Panc1 (cell line): ENCODE measurements at regions not wholly inside any gene's neighbourhood (a gene's known extent, or its start where the extent isn't known, plus 50 kb on each side); places are given as distances from the start of the nearest gene placed in this dataset.

Experiments used
- ATAC-seq: fragments of 200-7000 bp; cut with Tn5 transposase; 2 replicates; pipeline ENCODE4 v1.9.1; 2020; ENCODE audit warnings: mild to moderate bottlenecking, moderate library complexity
- BruUV-seq: library from RNA; stranded (reverse); fragments of 400-500 nt; replicated peaks from 2 replicates; lab custom pipeline; 2021; lab: Mats Ljungman, UMichigan
- CTCF ChIA-PET: fragments of 300-600 bp; sonication (Branson Sonifier 250); formaldehyde crosslinking; loops from one replicate; lab custom pipeline; 2022; ENCODE audit warnings: antibody characterized with exemption; lab: Charles Lee
- POLR2A ChIA-PET: fragments of 300-600 bp; sonication (Branson Sonifier 250); formaldehyde crosslinking; loops from one replicate; lab custom pipeline; 2022; ENCODE audit warnings: antibody characterized with exemption; lab: Charles Lee
- DNase-seq: peaks from one replicate; pipeline ENCODE4 v3.0.0-alpha.2; 2010; ENCODE audit warnings: low read depth, low spot score
- H3K27ac ChIP-seq: 2 replicates; pipeline ENCODE4 v1.5.1; 2011; ENCODE audit warnings: mild to moderate bottlenecking, low read length, inconsistent platforms
- H3K27me3 ChIP-seq: fragments of 200-500 bp; sonication (Bioruptor generic); 2 replicates; pipeline ENCODE4 v1.6.0; 2014; ENCODE audit warnings: low read length, inconsistent platforms; ENCODE audit not compliant: control insufficient read depth, insufficient read depth
- H3K36me3 ChIP-seq: fragments of 200-500 bp; sonication (Bioruptor generic); 2 replicates; pipeline ENCODE4 v1.5.1; 2014; ENCODE audit warnings: inconsistent platforms, mild to moderate bottlenecking, low read length, moderate library complexity; ENCODE audit not compliant: control insufficient read depth, insufficient read depth
- H3K4me1 ChIP-seq: 2 replicates; pipeline ENCODE4 v1.5.1; 2011; ENCODE audit warnings: inconsistent platforms, mild to moderate bottlenecking, low read length, moderate library complexity; ENCODE audit not compliant: control insufficient read depth, insufficient read depth
- H3K4me3 ChIP-seq, 2 experiments: 2 replicates each; pipeline ENCODE4 v1.5.1; 2011 to 2012; ENCODE audit warnings: low read depth in 2 of 2, low read length in 2 of 2, mild to moderate bottlenecking in 2 of 2, inconsistent platforms in 1 of 2, moderate library complexity in 1 of 2
- H3K9me3 ChIP-seq: fragments of 200-500 bp; sonication (Bioruptor generic); 2 replicates; pipeline ENCODE4 v1.5.1; 2014; ENCODE audit warnings: low read depth, mild to moderate bottlenecking, inconsistent platforms, low read length, moderate library complexity; ENCODE audit not compliant: control insufficient read depth, insufficient read depth
- POLR2AphosphoS5 ChIP-seq: IDR thresholded peaks from 2 replicates; pipeline ENCODE4 v1.6.1; 2012; ENCODE audit warnings: mild to moderate bottlenecking, low read depth, low read length, moderate library complexity
- SIN3A ChIP-seq: IDR thresholded peaks from 2 replicates; pipeline ENCODE4 v1.6.1; 2012; ENCODE audit warnings: low read depth, mild to moderate bottlenecking, low read length, moderate library complexity, borderline replicate concordance; ENCODE audit not compliant: insufficient read depth
- TCF7L2 ChIP-seq: IDR thresholded peaks from 2 replicates; pipeline ENCODE4 v1.6.1; 2011; ENCODE audit warnings: mild to moderate bottlenecking, low read depth, low read length, inconsistent platforms
- in situ Hi-C: cut with HindIII; loops from 2 replicates; pipeline ENCODE4 v1.10.0; 2016; ENCODE audit warnings: low sequenced_read_pairs, low pct_unique_long_range_greater_than_20kb
- intact Hi-C: fragments of 100-400 bp; cut with micrococcal nuclease; formaldehyde crosslinking; loops from one replicate; pipeline ENCODE4 v1.10.0; 2022; ENCODE audit not compliant: unreplicated experiment
- TF ChIP-seq, protein P1 (sequence below), 2 experiments: IDR thresholded peaks; 2 replicates each; pipeline ENCODE4 v1.6.1; 2011 to 2012; ENCODE audit warnings: low read depth in 2 of 2, control low read depth in 1 of 2, low read length in 1 of 2, mild to moderate bottlenecking in 1 of 2, moderate library complexity in 1 of 2; ENCODE audit not compliant: insufficient read depth in 1 of 2
- TF ChIP-seq, protein P2 (sequence below): fragments of 450-650 bp; IDR thresholded peaks from 2 replicates; pipeline ENCODE4 v1.5.1; 2017; ENCODE audit warnings: mild to moderate bottlenecking

DNA sequence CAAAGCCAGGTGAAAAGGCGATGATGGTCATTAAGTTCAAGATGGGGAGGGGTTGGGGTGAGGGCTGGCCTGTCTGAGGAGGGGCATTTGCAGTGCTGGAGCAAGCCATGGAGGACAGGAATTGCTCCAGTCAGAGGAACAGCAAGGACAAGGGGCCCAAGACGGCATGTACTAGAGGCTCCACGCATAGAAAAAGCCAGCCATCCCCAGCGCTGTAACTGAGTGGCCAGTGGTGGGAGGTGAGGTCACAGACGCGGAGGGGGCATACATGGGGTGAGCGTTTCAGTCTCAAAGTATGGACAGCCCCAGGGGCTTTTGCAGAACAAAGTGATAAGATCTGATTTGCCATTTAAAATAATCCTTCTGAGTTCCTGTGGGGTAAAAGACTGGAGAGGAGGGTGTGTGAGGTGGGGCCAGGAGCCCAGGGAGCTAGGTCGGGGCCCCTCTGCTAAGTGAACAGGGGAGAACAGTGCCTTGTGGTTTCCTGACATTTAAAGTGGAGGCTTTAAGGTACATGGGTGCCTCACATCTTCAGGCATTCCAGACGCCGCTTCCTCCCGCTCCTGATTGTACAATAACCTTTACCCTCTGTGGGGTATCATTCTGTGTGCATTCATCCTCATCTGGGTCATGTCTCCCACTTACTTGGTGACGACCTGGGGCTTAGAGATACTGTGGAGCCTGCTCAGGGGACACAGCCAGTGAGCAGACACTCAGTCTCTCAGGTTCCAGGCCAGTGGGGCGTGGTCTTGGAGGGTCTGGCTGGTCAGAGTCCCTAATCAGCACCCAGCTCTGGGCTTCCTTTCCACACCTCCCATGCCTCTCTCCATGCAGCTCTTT lies 105.6 kb upstream of the GPR26 start:
- BruUV-seq: no TSS peak
- Histone ChIP-seq H3K4me3 (no peak overlapping the region), H3K4me1 (no peaks in the 10 kb centered on the region), H3K36me3 (no peaks in the 10 kb centered on the region), H3K27ac (no peak overlapping the region), H3K27me3 (peaks cover 7% of the 10 kb centered on the region; the same call in 1 of the 2 replicates), H3K9me3 (no peaks in the 10 kb centered on the region)
- TF ChIP-seq, protein P1, sequence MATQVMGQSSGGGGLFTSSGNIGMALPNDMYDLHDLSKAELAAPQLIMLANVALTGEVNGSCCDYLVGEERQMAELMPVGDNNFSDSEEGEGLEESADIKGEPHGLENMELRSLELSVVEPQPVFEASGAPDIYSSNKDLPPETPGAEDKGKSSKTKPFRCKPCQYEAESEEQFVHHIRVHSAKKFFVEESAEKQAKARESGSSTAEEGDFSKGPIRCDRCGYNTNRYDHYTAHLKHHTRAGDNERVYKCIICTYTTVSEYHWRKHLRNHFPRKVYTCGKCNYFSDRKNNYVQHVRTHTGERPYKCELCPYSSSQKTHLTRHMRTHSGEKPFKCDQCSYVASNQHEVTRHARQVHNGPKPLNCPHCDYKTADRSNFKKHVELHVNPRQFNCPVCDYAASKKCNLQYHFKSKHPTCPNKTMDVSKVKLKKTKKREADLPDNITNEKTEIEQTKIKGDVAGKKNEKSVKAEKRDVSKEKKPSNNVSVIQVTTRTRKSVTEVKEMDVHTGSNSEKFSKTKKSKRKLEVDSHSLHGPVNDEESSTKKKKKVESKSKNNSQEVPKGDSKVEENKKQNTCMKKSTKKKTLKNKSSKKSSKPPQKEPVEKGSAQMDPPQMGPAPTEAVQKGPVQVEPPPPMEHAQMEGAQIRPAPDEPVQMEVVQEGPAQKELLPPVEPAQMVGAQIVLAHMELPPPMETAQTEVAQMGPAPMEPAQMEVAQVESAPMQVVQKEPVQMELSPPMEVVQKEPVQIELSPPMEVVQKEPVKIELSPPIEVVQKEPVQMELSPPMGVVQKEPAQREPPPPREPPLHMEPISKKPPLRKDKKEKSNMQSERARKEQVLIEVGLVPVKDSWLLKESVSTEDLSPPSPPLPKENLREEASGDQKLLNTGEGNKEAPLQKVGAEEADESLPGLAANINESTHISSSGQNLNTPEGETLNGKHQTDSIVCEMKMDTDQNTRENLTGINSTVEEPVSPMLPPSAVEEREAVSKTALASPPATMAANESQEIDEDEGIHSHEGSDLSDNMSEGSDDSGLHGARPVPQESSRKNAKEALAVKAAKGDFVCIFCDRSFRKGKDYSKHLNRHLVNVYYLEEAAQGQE (IDR thresholded peaks at IDR 0.05; ENCODE audit: insufficient read depth in 1 of 2, low read depth in 2 of 2, low read length in 1 of 2): no peak
- TF ChIP-seq TCF7L2: no peak
- TF ChIP-seq, protein P2, sequence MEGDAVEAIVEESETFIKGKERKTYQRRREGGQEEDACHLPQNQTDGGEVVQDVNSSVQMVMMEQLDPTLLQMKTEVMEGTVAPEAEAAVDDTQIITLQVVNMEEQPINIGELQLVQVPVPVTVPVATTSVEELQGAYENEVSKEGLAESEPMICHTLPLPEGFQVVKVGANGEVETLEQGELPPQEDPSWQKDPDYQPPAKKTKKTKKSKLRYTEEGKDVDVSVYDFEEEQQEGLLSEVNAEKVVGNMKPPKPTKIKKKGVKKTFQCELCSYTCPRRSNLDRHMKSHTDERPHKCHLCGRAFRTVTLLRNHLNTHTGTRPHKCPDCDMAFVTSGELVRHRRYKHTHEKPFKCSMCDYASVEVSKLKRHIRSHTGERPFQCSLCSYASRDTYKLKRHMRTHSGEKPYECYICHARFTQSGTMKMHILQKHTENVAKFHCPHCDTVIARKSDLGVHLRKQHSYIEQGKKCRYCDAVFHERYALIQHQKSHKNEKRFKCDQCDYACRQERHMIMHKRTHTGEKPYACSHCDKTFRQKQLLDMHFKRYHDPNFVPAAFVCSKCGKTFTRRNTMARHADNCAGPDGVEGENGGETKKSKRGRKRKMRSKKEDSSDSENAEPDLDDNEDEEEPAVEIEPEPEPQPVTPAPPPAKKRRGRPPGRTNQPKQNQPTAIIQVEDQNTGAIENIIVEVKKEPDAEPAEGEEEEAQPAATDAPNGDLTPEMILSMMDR: no peak
- TF ChIP-seq POLR2AphosphoS5: no peak
- TF ChIP-seq SIN3A: no peak
- ATAC-seq (no peak), DNase-seq (no peak)
- in situ Hi-C loops: no loop called here
- CTCF ChIA-PET: interaction anchor here (0.8 kb wide), 1 partner anchor 517 kb away, joined by 3 read pairs; no protein-coding TSS in a partner anchor
- intact Hi-C loops: no loop called here
- POLR2A ChIA-PET: no interaction called here

DNA sequence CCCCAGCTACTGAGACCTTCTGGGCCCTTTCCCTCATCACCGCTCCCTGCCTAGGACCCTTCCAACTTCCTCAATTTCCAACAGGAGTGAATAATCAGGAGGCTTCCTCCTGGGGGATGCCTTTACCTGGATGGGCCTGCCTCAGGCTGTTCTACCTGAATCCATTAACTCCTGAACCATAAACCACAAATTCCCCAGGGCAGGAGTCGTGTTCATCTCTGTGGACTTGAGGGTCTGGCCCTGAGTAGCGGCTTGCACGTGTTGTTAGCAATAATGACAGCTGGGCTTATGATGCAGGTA lies 105.1 kb upstream of the GPR26 start:
- in situ Hi-C loops: no loop called here

More for the DNA sequence above, 105.1 kb upstream of the GPR26 start:
- no TSS peak for BruUV-seq
- Histone ChIP-seq H3K9me3 (no peaks in the 10 kb centered on the region), H3K27me3 (peaks cover 7% of the 10 kb centered on the region; the same call in 1 of the 2 replicates), H3K4me3 (no peak overlapping the region), H3K27ac (no peak overlapping the region), H3K4me1 (no peaks in the 10 kb centered on the region), H3K36me3 (no peaks in the 10 kb centered on the region)
- TF ChIP-seq SIN3A (no peak), TCF7L2 (no peak), POLR2AphosphoS5 (no peak)
- TF ChIP-seq, protein P1 (IDR thresholded peaks at IDR 0.05; ENCODE audit: insufficient read depth in 1 of 2, low read depth in 2 of 2, low read length in 1 of 2): no peak
- TF ChIP-seq, protein P2: no peak
- no peak for DNase-seq
- intact Hi-C loops: no loop called here
- CTCF ChIA-PET: no interaction called here
- ATAC-seq: no peak
- POLR2A ChIA-PET: no interaction called here
